GM12865 (cell line): ENCODE measurements at regions not wholly inside any gene's neighbourhood (a gene's known extent, or its start where the extent isn't known, plus 50 kb on each side); places are given as distances from the start of the nearest gene placed in this dataset.

Source experiments
- DNase-seq: peaks from one replicate; pipeline ENCODE4 v3.0.0; 2010; ENCODE audit warnings: low read depth
- H3K4me3 ChIP-seq: 2 replicates; pipeline ENCODE4 v1.5.1; 2011; ENCODE audit warnings: mild to moderate bottlenecking, low read depth, low read length, control low read depth
- TF ChIP-seq, protein P1 (sequence below): IDR thresholded peaks from 2 replicates; pipeline ENCODE4 v1.5.1; 2011; ENCODE audit warnings: low read length, control low read depth, low read depth, inconsistent platforms; ENCODE audit not compliant: insufficient read depth; ENCODE audit errors: missing control alignments

DNA sequence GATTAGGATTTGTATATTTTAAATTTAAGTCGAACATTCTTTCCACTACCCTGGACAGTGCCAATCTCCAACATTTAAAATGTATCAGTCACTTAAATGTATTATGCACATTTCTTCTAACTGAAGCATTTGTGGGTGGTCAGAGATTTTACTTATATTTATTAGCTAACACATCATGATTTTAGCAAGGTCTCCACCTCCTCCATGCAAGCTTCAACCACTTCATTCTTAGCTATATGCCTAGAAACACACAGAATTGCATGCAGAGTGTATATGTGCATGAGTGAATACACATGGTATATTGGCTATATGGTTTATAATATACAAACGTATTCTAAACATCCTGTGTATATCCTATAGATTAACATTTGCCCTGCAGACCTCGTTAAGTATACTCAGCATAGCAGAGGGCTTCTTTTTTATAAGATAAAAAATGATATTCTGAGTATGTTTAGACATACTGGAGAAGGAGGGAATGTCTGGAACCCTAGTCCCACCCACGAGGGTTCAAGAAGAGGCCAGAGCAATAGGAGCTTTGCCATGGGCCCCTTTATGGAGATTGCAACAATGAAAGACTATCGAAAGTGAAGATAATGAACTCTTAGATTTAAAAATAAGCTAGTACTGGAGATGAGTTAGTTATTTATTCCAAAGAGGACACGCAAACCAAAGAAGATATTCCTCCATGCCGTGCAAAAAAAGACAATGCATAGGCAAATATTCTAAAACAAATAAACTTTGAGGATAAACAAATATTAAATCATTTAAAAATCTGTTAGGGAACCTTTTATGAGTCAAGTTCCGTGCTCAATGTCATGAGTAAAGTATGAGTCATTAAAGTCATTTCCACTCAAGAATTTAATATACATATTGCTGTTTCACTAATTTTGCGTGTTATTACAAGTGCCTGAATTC, 480.4 kb downstream of the SIPA1L2 start:
- TF ChIP-seq, protein P1, sequence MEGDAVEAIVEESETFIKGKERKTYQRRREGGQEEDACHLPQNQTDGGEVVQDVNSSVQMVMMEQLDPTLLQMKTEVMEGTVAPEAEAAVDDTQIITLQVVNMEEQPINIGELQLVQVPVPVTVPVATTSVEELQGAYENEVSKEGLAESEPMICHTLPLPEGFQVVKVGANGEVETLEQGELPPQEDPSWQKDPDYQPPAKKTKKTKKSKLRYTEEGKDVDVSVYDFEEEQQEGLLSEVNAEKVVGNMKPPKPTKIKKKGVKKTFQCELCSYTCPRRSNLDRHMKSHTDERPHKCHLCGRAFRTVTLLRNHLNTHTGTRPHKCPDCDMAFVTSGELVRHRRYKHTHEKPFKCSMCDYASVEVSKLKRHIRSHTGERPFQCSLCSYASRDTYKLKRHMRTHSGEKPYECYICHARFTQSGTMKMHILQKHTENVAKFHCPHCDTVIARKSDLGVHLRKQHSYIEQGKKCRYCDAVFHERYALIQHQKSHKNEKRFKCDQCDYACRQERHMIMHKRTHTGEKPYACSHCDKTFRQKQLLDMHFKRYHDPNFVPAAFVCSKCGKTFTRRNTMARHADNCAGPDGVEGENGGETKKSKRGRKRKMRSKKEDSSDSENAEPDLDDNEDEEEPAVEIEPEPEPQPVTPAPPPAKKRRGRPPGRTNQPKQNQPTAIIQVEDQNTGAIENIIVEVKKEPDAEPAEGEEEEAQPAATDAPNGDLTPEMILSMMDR: no peak
- H3K4me3 ChIP-seq: no peak overlapping the region
- DNase-seq: no peak

DNA sequence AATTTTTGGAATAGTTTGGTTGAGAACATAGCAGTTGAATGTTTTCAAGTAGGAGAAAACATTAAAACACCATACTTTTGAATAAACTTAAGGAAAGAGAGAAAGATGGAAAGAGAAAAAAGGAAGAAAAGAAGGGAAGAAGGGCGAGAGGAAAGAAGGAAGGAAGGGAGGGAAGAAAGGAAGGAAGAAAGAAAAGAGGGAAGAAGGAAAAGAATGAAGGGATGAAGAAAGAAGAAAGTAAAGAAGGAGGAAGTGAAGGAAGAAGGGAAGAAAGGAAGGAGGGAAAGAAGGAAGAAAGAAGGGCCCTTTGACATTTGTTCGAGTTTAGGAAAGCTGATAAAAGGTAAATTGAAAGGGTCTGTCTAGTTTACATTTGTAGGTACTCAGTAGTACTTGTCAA, 482.7 kb downstream of the SIPA1L2 start:
- H3K4me3 ChIP-seq: no peak overlapping the region
- TF ChIP-seq, protein P1: no peak
- no peak for DNase-seq

DNA sequence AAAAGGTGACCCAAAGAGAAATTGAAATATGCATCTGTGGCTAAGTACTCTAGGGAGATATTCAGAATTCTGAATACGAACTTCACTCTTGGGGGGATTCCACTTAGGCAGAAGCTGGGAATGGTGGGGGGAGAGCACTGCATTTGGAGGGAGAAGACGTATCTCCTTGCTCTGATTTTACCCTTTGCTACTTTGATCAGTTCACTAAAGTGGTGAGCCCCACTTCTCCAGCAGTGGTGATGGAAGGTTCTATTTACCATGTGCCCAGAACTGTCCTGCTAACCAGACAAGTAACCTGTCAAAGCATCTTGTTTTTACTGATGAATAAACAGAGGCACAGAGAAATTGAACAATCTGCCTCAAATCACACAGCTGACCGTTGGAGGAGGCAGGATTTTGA, 483.4 kb downstream of the SIPA1L2 start:
- H3K4me3 ChIP-seq: no peak overlapping the region
- TF ChIP-seq, protein P1: no peak
- DNase-seq: no peak

DNA sequence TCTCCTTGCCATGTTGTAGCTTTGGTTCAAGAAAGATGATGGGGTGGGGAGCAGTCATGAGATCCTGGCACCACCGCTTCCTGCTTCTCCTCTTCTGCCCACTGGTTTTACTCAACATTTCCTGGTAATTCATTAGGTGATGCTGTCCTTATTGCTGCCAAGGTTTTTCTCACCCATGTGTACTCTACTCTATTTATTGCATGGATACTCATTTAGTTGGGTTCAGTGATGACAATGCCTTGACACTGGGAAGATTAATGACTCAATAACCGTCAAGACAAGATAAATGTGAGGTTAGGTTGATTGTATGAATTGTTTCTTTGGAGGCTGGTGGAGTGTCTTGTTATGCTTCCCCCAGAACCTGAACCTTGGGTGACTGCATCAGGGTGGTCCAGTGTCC, 484.2 kb downstream of the SIPA1L2 start:
- no peak for DNase-seq
- TF ChIP-seq, protein P1: no peak

DNA sequence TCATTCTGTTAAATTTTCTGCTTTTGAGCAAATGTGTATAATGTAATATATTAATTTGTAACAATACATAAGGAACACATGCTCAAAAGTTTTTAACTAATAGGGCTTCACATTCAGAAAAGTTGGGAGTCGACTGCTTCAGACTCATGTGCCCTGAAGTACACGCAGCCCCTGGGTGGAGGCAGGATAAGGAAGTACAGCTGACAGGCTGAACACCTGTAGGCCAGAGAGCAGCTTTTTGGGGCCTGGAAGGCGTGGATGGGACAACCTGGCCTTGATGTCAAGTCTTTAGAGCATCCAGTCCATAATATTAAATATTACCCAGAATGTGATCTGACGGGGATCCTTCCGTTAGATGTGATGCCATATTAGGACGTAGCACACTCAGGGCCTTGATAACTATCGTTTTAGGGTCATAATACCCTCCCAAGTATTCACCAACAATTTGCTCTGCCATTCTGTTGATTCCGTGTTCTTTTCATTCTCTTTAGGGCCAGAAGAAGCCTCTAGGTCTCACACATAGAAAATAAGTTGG, 485.2 kb downstream of the SIPA1L2 start:
- DNase-seq: no peak
- TF ChIP-seq, protein P1: no peak
- H3K4me3 ChIP-seq: no peak overlapping the region

More for the DNA sequence above, 484.2 kb downstream of the SIPA1L2 start:
- no peak overlapping the region for H3K4me3 ChIP-seq

DNA sequence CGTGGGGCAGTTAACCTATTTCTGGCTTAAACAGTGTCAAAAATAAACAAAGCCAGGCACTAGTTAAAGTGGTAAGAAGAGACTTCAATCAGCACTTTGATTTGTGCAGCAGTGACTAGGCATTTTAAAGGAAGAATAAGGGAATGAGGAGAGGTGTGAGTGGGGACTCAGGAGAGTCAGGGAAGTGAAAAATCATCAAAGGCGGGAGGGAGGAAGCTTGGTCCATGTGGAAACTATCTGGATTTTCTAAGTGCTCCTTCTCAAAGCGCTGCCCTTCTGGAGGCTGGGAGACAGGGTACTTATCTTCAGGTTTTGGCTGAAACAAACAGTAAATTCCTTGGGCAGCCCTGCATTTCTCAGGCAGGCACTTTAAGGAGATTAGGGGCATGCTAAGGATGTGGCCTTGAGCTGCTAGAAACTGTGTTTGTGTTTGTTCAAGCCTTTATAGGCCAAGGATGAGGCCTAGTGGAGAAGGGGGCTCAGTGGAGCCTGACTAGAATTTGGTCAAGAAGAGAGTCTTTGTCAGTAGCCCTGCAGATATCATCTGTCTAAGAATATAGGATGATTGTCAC, 486.5 kb downstream of the SIPA1L2 start:
- DNase-seq: no peak
- no peak overlapping the region for H3K4me3 ChIP-seq
- TF ChIP-seq, protein P1: no peak
